ENCODE measurements at regions not wholly inside any gene's neighbourhood (a gene's known extent, or its start where the extent isn't known, plus 50 kb on each side); places are given as distances from the start of the nearest gene placed in this dataset.

DNA sequence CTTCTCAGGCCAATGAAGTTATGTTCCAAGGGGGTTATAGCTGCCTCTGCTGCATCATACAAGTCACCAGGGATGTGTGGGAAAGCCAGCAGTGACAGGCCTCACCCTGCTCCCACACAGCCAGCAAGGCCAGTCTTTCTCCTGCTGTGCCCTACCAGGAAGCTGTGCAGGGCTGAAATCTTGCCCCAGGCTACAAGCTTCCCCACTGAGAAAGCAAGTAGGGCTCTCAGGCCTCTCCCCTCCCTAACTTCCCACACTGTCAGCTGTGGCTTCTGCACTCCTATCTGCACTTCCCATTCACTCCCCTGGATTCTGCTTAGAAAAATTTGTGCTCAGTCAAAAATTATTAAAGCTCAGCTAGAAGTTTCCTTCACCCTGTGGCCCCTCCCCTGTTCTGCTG lies 611.2 kb upstream of the ZNF608 start:
- peaks cover 11% of the 10 kb centered on the region for H3K36me3 Mint-ChIP-seq
- TF ChIP-seq CTCF (IDR thresholded peaks at IDR 0.05; ENCODE audit: unreplicated experiment) = no peak
- H3K9me3 Mint-ChIP-seq = peaks cover 48% of the 10 kb centered on the region
- H3K27me3 Mint-ChIP-seq (ENCODE audit: low read depth) = no peaks in the 10 kb centered on the region
- DNase-seq (ENCODE audit: low spot score in 2 of 2, unreplicated experiment in 2 of 2) = no peak
- no peak overlapping the region for H3K27ac Mint-ChIP-seq
- H3K4me1 Mint-ChIP-seq = peaks cover 6% of the 10 kb centered on the region
- H3K4me3 Mint-ChIP-seq = no peak overlapping the region

DNA sequence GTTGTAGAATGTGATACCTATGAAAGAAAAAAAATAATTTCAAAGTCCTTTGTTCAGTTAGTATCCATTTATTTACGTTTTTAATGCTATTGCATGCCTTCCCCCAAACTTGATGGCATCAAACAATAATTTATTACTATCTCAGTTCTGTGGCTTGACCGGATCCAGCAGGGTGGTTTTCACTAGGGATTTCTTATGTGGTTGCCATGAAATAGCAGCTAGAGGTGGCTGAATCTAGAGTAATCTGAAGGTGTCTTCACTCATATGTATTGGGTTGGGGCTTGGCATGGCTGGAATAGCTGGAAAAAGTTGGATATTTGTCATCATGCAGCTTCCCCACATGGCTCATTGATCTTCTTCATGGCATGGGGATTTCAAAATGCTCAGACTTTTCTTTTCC lies 619.3 kb upstream of the ZNF608 start:
- H3K4me3 Mint-ChIP-seq = no peak overlapping the region
- H3K9me3 Mint-ChIP-seq = peaks cover 11% of the 10 kb centered on the region
- no peaks in the 10 kb centered on the region for H3K27me3 Mint-ChIP-seq (ENCODE audit: low read depth)
- H3K36me3 Mint-ChIP-seq = peaks cover 3% of the 10 kb centered on the region
- no peak overlapping the region for H3K27ac Mint-ChIP-seq
- DNase-seq (ENCODE audit: low spot score in 2 of 2, unreplicated experiment in 2 of 2) = no peak
- H3K4me1 Mint-ChIP-seq = peaks cover 10% of the 10 kb centered on the region
- no peak for TF ChIP-seq CTCF (IDR thresholded peaks at IDR 0.05; ENCODE audit: unreplicated experiment)

- no peak for DNase-seq (ENCODE audit: low spot score in 2 of 2, unreplicated experiment in 2 of 2)
Measured at GRCh38 chr5:125367702-125368101, 621.3 kb upstream of the ZNF608 start.

DNA sequence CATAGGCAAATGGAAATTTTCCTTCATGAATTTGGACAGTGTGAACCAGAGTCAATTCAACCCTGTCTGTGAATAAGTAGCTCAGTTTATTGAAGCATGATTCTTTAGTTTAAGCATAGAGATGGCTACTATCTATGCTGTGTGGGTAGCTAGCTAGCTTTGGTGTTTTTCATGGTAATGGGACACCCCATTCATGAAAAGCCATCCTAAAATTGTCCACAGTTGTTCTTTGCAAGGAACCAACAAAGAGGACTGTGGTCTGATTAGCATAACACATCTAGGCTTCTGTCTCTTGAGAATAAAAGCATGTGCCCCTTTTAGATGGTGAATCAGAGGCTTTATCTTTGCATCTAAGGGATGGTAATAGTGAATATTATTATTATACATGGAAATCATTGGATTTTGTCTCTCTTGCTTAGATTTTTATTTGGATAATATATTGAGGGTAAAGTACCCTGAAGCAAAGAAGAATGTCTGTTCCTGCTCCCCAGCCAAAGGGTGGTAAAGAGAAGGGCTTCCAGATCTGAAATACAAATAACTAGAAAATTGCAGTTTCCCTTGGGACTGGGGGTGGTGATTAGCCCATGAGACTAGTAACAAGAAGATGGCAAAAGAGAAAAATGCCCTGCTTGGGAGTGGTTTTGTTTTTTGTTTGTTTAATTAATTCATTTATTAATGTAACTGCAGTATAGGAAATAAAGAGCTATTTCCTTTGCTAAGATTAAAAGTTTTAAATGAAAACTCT lies 624.2 kb upstream of the ZNF608 start:
- DNase-seq (ENCODE audit: low spot score in 2 of 2, unreplicated experiment in 2 of 2) = no peak
- no peak overlapping the region for H3K4me3 Mint-ChIP-seq
- no peak overlapping the region for H3K27ac Mint-ChIP-seq
- H3K36me3 Mint-ChIP-seq = peaks cover 3% of the 10 kb centered on the region
- peaks cover 35% of the 10 kb centered on the region for H3K4me1 Mint-ChIP-seq
- peaks cover 11% of the 10 kb centered on the region for H3K9me3 Mint-ChIP-seq
- H3K27me3 Mint-ChIP-seq (ENCODE audit: low read depth) = no peaks in the 10 kb centered on the region
- no peak for TF ChIP-seq CTCF (IDR thresholded peaks at IDR 0.05; ENCODE audit: unreplicated experiment)

More at GRCh38 chr5:125367702-125368101, 621.3 kb upstream of the ZNF608 start:
- H3K4me1 Mint-ChIP-seq = peaks cover 10% of the 10 kb centered on the region
- H3K36me3 Mint-ChIP-seq = peaks cover 3% of the 10 kb centered on the region
- H3K9me3 Mint-ChIP-seq = peaks cover 11% of the 10 kb centered on the region
- TF ChIP-seq CTCF (IDR thresholded peaks at IDR 0.05; ENCODE audit: unreplicated experiment) = no peak
- H3K27me3 Mint-ChIP-seq (ENCODE audit: low read depth) = no peaks in the 10 kb centered on the region
- no peak overlapping the region for H3K4me3 Mint-ChIP-seq
- no peak overlapping the region for H3K27ac Mint-ChIP-seq

GRCh38 chr5:125372694-125373631 lies 626.5 kb upstream of the ZNF608 start:
- no peak overlapping the region for H3K4me3 Mint-ChIP-seq
- peaks cover 41% of the 10 kb centered on the region for H3K4me1 Mint-ChIP-seq
- no peak for TF ChIP-seq CTCF (IDR thresholded peaks at IDR 0.05; ENCODE audit: unreplicated experiment)
- no peaks in the 10 kb centered on the region for H3K27me3 Mint-ChIP-seq (ENCODE audit: low read depth)
- H3K9me3 Mint-ChIP-seq = peaks cover 5% of the 10 kb centered on the region
- H3K36me3 Mint-ChIP-seq = peaks cover 3% of the 10 kb centered on the region
- DNase-seq (ENCODE audit: low spot score in 2 of 2, unreplicated experiment in 2 of 2) = no peak
- no peak overlapping the region for H3K27ac Mint-ChIP-seq
